Fibroblast of peridontal ligament (primary cell): ENCODE measurements at regions not wholly inside any gene's neighbourhood (a gene's known extent, or its start where the extent isn't known, plus 50 kb on each side); places are given as distances from the start of the nearest gene placed in this dataset.
"Not testable (repeated sequence)": the region's sequence is repeated elsewhere in the genome, so short reads cannot be mapped to it uniquely, and the experiment has no call there.

Experiments
- DNase-seq: peaks from one replicate; pipeline ENCODE4 v3.0.0-alpha.2; 2010; ENCODE audit errors: extremely low read depth

DNA sequence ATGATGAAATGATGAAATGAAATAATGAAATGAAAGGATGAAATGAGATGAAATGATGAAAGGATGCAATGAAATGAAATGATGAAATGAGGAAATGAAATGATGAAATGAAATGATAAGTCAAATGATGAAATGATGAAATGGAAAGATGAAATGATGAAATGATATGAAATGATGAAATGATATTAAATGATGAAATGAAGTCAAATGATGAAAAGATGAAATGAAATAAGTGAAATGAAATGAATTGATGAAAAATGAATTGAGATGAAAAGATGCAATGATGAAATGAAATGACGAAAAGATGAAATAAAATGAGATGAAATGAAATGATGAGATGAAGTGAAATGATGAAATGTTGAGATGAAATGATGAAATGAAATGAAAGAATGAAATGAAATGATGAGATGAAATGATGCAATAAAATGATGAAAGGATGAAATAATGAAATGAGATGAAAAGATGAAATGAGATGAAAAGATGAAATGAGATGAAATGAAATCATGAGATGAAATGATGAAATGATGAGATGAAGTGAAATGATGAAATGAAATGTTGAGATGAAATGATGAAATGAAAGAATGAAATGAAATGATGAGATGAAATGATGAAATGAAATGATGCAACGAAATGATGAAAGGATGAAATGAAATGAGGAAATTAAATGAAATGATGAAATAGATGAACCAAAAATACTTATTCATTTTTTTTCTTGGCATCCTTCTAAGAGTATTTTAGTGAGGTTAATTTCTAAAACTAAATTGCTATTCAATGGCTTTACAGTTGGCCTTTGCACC is 139.8 kb upstream of the ERV3-1 start:
- not testable (repeated sequence) for DNase-seq

DNA sequence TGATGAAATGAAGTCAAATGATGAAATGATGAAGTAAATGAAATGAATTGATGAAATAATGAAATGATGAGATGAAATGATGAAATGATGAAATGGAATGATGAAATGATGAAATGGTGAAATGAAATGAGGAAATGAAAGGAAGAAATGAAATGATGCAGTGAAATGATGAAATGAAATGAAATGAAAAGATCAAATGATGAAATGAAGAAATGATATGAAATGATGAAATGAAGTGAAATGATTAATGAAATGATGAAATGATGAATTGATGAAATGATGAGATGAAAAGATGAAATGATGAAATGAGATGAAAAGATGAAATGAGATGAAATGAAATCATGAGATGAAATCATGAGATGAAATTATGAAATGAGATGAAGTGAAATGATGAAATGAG is 139.2 kb upstream of the ERV3-1 start:
- DNase-seq, result not testable (repeated sequence)

DNA sequence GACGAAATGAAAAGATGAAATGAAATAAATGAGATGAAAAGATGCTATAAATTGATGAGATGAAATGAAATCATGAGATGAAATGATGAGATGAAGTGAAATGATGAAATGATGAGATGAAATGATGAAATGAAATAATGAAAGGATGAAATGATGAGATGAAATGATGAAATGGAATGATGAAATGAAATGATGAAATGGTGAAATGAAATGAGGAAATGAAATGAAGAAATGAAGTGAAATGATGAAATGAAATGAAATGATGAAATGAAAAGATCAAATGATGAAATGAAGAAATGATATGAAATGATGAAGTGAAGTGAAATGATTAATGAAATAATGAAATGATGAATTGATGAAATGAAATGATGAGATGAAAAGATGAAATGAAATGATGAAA is 138.5 kb upstream of the ERV3-1 start:
- not testable (repeated sequence) for DNase-seq

DNA sequence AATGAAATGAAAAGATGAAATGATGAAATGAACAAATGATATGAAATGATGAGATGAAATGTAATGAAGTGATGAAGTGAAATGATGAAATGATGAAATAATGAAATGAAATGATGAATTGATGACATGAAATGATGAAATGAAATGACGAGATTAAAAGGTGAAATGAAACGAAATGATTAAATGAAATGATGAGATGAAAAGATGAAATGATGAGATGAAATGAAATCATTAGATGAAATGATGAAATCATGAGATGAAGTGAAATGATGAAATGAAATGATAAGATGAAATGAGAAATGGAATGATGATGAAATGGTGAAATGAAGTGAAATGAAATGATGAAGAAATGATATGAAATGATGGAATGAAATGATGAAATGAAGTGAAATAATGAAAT is 138.1 kb upstream of the ERV3-1 start:
- DNase-seq, result not testable (repeated sequence)

DNA sequence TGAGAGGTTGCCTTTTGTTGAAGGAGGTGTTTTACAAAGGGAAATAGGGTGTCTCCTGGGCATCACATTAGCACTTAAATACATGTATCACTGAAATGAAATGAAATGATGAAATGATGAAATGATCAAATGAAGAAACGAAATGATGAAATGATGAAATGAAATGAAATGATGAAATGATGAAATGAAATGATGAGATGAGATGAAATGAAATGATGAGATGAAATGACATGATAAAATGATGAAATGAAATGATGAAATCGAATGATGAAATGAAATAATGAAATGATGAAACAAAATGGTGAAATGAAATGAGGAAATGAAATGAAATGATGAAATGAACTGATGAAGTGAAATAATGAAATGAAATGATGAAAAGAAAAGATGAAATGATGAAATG is 137.6 kb upstream of the ERV3-1 start:
- DNase-seq, result not testable (repeated sequence)

DNA sequence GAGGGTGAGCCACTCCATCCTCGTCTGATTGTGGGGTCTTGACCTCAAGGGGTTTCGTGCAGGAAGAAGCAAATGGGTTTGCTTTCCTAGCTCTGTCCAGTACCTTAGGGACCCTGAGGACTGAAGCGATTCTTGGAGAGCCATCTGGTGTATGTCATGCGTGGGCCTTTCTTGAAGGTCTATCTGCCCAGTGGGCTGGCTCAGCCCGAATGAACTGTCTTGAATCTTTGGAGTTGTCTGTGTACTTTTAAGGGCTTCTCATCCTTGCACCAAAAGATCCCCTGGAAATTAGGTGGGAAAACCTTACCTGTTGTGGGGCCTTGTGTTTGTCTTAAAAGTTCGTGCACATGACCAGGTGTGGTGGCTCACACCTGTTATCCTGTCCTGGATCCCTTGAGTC is 135.4 kb upstream of the ERV3-1 start:
- not testable (repeated sequence) for DNase-seq

DNA sequence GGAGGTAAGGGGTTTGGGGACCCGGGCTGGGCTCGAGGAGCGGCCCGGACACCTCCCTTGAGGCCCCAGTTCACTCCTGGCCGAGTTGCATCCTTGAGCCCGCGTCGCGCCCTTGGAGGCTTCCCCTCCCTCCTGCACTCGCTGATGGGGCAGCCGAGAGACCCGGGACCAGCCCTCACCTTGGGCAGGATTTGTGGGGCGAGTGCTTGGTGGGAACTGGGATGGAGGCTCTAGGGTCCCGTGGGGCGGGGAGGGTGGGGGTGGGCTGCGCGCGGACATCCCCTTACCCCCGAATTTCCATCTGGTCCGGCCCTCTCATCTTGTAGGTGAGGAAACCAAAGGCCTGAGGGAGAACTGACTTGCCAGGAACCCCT is 134.9 kb upstream of the ERV3-1 start:
- DNase-seq, result not testable (repeated sequence)

DNA sequence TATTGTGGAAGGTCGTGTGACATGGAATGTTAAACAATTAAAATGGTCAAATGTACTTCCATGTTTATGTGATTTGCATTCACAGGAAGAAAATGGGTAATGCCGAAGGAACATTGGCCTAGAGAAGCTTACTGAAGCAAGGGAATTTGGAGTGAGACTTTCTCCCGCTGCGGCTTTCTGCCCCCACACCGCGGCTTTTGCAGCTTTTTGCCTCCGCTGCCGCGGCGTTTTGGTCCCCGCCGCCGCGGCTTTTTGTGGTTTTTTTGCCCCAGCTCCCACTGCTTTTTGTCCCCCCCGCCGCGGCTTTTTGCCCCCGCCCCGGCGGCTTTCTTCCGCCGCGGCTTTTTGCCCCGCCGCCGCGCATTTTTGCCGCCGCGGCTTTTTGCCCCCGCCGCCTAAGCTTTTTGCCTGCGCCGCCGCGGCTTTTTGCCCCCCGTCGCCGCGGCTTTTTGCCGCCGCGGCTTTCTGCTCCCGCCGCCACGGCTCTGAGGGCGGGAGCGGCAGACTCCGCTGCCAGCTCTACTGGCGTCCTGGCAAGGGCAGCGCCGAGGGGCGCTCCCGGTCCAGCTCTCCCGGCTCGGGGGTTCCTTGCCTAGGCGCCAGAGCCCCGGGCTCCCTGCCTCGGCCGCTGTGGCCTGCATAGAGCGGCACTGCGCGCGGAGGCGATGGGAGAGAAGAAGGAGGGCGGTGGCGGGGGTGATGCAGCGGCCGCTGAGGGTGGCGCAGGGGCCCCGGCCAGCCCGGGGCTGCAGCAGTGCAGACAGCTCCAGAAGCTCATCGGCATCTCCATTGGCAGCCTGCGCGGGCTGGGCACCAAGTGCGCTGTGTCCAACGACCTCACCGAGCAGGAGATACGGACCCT is 134.3 kb upstream of the ERV3-1 start:
- not testable (repeated sequence) for DNase-seq

DNA sequence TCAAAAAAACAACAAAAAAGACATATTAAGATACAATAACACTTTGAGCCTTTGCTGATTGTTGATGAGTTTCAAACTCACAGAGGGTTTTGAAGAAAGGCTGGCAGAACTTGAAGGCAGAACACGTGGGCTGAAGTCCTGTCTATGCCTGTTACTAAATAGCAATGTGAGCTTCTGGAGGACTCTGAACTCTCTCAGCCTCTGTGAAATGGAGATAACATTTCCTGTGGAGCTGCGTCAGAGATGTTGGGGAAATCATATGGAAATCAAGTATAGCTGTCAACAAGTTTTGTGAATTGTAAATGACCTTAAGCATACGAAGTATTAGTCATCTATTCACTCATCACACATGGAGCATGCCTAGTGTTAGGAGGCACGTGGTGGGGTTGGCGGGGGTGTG is 130.4 kb upstream of the ERV3-1 start:
- DNase-seq, result not testable (repeated sequence)

DNA sequence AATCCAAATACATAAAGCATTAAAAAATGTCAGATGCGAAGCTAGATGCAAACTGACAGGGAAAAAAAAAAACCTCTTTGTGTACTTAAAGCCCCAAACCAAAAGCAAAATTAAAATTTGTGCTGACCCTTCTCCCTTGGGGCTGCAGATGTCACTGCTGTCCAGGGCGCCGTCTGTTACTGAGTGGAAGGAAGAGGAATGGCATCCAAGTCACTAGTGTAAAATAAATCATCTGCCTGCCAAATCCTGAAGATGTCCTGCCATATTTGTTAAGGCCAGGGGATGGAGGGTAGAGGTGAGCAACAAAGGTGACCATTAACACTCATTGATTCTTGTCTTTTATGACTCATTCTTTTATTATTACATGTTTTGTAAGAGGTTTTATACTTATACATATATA is 126.6 kb upstream of the ERV3-1 start:
- DNase-seq, result not testable (repeated sequence)

DNA sequence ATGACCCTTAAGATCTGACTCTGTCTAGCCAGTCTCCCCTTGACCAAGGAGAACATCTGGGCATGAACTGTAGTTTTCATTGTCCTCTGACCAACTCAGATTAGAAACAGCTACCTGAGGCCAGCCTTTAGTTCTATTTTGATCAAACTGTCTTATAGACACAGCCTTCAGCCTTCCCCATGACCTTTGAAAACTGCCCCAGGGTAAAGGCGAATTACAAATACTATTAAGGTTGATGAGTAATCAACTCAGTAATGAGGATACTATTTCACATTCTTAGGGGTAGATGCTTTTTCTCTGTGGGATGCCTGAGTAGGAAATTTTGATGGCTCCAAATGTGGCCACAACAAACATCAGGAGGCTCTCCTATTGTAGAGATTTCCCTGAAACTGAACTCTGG is 125.8 kb upstream of the ERV3-1 start:
- DNase-seq, result not testable (repeated sequence)

DNA sequence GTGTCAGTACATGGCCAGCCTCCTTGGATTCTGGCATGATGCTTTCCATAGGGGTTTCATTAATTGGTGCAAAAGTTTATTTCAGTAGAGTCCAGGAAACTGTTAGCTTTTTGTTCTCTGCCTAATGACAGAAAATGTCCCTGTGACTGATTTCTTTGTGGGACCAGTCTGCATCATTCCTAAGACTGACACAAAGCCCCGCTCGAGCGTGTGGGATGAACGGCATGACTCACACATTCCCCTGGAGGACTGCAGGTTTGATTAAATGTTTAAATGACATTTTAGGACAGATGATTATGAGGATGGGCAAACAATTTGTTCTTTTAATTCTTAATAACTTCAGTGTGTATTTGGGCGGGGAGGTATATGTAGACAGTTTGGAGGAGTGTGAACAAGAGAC is 120.9 kb upstream of the ERV3-1 start:
- DNase-seq, result not testable (repeated sequence)

DNA sequence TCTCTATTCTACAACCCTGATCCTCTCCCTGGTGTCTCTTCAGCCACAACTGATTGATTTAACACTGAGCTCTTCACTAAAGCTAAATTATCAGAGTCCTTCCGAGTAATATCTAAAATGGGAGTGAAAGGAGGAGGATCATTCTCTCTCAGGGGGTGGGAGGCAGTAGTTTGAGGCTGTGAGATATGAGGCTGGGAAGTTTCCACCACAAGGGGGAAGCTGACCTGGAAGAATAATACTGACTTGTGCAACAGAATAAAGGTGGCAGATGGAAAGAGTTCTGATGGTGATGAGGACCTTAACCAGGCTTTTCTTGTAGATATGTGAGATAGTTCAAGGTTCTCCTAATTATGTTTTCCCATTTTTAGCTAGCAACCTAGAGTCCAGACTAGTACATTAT is 118.1 kb upstream of the ERV3-1 start:
- DNase-seq, result not testable (repeated sequence)

DNA sequence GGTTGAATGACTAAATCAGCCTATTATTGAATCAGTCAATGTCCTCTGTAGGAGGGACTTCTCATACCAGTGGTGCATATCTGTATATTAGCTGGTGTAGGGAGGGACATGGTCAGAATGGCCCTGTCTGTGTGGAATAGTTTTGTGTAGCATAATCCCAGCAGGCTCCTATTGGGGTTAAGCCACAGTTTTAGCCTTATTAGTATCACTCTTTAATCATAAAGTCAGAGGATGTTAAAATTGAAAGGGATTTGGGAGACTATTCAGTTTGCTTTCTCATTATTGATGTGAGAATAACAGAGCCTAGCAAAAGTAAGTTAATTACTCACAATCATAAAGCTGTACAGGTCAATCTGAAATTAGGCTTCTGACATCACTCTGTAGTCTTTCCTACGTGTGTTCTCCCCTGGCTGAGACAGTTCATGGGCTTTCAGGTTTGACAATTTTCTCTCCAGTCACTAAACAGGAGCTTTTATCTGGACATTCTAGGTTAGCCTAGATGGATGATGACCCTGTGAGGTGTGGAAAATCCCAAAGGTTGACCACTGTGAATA is 99.2 kb upstream of the ERV3-1 start:
- not testable (repeated sequence) for DNase-seq

DNA sequence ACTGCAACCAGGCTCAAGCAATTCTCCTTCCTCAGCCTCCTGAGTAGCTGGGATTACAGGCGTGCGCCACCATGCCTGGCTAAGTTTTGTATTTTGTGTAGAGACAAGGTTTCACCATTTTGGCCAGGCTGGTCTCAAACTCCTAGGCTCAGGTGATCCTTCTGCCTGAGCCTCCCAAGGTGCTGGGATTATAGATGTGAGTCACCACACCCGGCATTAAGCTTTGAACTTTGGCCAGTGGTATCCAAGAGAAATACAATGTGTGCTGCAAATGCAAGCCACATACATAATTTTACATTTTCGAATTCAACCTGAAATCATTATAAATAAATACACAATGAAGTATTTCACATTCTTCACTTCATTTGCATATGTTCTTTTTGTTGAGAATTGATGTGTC is 94.0 kb upstream of the ERV3-1 start:
- not testable (repeated sequence) for DNase-seq

DNA sequence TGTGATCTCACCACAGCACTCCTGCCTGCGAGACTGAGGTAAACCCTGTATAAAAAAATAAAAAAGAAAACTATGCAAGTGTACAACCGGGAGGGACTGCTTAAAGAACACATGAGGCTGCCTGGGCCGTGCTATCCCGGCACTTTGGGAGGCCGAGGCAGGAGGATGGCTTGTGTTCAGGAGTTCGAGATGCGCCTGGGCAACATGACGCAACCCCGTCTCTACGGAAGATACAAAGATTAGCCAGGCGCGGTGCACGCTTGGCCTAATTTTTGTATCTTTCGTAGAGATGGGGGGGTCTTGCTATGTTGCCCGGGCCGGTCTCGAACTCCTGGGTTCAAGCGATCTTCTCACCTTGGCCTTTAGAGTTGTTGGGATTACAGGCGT is 75.2 kb upstream of the ERV3-1 start:
- DNase-seq, result not testable (repeated sequence)

DNA sequence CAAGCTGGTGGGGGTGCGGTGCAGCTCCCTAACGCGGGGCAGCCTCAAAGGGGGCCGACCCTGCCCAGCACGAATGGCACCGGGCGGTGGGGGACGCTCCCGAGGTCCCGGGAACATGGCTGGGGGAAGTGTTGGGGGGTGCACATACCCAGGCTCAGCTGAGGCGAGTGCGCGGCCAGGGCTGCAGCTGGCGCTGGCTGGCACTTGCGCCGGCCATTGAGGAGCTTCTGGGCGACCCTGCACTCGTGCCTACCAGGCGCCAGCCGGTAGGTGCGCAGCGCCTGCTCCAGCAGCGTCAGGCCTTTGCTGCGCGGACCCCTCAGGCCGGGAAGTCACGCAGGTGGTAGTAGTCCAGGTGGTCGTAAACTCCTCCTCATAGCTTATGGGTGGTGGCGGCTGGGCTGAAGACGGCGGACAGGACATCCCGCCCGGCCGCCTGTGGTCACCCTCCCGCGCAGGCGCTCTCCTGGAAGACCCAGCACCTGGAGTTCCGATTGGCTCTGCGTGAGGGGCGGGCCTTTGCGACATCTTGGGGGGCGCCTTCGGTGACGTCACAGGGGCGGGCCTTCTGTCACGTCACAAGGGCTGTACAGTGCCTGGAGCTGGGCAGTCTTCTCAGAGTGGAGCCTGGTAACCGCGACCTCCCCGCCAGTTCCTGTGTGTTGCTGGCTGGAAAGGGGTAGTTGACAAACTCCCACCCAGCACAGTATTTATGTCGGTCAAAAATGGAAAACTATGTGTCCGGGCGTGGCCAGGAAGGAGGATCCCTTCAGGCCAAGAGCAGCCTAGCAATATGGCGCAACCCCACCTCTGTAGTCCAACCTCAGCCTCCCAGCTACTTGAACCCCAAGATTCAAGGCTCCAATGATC is 74.5 kb upstream of the ERV3-1 start:
- peak; percentile 92 for DNase-seq

DNA sequence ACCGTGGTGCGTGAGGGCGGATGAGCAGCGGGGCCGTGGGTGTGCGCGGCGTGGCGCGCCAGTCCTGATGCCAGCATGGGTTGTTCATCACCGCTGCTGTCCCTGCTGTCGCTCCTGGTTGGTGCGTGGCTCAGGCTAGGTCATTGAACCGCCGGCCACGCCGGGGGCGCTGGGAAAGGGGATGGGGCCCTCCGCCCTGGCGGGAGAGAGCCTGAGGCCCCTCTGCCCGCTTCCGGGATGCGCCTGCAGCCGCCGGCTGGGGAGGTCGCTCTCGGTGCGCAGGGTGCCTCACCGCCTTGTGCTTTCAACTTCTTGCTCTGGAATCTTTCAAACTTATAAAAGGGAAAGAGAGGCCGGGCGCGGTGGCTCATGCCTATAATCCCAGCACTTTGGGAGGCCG is 68.5 kb upstream of the ERV3-1 start:
- not testable (repeated sequence) for DNase-seq

DNA sequence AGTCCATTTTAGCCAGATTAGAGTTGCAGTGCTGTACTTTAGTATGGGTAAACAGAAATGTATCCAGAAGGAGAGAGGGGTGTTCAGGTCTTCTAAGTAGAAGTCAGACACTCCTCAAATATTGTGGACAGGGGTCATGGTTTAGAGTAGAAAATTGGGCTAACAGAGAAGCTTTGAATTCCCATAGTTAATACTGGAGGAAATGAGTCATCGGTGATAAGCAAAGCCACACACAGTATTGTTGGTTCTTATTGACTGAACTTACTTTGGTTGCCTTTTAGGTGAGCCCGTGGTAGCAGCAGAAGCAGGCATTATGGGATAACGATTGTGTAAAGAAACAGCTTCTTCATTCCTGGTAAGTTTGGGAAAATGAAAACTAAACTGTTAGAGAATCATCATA is 66.7 kb upstream of the ERV3-1 start:
- not testable (repeated sequence) for DNase-seq

DNA sequence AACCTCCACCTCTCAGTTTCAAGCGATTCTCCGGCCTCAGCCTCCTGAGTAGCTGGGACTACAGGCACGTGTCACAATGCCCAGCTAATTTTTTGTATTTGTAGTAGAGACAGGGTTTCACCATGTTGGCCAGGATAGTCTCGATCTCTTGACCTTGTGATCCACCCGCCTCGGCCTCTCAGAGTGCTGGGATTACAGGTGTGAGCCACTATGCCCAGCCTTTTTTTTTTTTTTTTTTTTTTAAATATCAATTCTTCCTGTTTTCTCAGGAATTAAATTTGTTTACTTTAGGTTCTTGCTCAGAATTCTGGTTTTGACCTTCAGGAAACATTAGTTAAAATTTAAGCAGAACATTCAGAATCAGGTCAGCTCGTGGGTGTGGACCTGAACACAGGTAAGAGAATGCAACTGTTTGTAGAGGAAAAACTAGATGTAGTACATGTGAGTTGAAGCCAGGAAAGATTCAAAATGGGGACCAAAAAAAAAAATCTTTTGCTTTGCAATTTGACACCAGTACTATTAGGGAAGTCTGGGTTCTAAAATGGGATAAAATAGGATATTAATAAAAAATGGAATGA is 65.5 kb upstream of the ERV3-1 start:
- not testable (repeated sequence) for DNase-seq

DNA sequence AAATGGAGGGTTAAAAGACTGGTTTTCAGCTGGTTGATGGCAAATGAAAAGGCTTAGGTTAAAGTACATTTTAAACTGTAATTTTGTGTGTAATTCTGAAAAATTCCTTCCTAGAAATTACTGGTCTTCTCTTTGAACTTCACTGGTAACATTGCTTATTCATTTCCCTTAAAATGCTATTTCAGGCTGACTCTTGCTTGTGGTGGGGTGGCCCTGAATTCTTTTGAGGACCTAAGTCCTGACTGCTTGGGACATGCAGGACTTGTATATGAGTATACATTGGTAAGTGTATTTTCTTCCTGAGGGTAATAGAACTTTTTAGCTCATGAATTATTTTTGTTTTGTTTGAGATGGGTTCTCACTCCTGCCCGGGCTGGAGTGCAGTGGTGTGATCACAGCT is 63.0 kb upstream of the ERV3-1 start:
- DNase-seq, result not testable (repeated sequence)
